ENCODE measurements at regions not wholly inside any gene's neighbourhood (a gene's known extent, or its start where the extent isn't known, plus 50 kb on each side); places are given as distances from the start of the nearest gene placed in this dataset.

DNA sequence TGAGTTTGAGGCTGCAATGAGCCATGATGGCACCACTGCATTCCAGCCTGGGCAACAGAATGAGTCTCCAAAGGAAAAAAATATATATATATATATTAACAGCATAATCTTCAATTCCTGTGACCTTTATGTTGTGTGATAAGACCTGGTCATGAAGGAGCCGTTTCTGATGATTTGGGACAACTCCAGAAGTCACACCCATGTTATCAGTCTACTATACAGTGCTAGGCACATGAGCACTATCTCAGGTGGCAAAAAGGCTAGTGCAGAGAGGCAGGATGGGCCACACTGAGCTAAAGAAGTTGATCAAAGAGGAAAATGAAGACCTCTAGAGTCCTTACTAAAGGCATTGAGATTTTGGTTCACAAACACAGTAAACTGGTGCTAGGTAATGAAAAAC lies 205.0 kb upstream of the RAD23B start:
- Mint-ChIP-seq H3K27me3 (ENCODE audit: insufficient read depth) (peaks cover 4% of the 10 kb centered on the region; the same call in 1 of the 2 replicates), H3K27ac (no peak overlapping the region), H3K4me3 (no peak overlapping the region), H3K9me3 (no peaks in the 10 kb centered on the region), H3K36me3 (ENCODE audit: low read depth) (no peaks in the 10 kb centered on the region), H3K4me1 (ENCODE audit: low read depth) (no peaks in the 10 kb centered on the region)
- TF ChIP-seq, protein P1, sequence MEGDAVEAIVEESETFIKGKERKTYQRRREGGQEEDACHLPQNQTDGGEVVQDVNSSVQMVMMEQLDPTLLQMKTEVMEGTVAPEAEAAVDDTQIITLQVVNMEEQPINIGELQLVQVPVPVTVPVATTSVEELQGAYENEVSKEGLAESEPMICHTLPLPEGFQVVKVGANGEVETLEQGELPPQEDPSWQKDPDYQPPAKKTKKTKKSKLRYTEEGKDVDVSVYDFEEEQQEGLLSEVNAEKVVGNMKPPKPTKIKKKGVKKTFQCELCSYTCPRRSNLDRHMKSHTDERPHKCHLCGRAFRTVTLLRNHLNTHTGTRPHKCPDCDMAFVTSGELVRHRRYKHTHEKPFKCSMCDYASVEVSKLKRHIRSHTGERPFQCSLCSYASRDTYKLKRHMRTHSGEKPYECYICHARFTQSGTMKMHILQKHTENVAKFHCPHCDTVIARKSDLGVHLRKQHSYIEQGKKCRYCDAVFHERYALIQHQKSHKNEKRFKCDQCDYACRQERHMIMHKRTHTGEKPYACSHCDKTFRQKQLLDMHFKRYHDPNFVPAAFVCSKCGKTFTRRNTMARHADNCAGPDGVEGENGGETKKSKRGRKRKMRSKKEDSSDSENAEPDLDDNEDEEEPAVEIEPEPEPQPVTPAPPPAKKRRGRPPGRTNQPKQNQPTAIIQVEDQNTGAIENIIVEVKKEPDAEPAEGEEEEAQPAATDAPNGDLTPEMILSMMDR (IDR thresholded peaks at IDR 0.05) = no peak
- DNase-seq = no peak

DNA sequence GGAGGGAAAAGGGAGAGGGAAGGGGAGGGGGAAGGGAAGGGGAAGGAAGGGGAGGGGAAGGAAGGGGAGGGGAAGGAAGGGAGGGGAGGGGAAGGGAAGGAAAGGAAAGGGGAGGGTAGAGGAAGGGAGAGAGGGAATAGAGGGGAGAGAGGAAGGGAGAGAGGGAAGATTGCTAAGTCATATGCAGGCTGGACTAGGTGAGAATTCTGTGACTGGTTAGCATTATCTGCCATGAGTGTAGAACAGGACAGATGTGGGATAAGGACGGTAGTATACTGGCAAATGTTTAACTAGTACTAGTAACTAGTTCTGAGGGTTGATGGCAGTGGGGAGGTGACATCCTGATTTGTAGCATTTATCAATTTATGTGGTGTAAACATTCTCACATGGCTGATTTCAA lies 203.5 kb upstream of the RAD23B start:
- no peaks in the 10 kb centered on the region for H3K9me3 Mint-ChIP-seq
- H3K36me3 Mint-ChIP-seq (ENCODE audit: low read depth) = no peaks in the 10 kb centered on the region
- no peaks in the 10 kb centered on the region for H3K4me1 Mint-ChIP-seq (ENCODE audit: low read depth)
- H3K4me3 Mint-ChIP-seq = no peak overlapping the region
- no peak overlapping the region for H3K27ac Mint-ChIP-seq
- DNase-seq = no peak
- H3K27me3 Mint-ChIP-seq (ENCODE audit: insufficient read depth) = peaks cover 4% of the 10 kb centered on the region; the same call in 1 of the 2 replicates
- TF ChIP-seq, protein P1 (IDR thresholded peaks at IDR 0.05) = no peak

DNA sequence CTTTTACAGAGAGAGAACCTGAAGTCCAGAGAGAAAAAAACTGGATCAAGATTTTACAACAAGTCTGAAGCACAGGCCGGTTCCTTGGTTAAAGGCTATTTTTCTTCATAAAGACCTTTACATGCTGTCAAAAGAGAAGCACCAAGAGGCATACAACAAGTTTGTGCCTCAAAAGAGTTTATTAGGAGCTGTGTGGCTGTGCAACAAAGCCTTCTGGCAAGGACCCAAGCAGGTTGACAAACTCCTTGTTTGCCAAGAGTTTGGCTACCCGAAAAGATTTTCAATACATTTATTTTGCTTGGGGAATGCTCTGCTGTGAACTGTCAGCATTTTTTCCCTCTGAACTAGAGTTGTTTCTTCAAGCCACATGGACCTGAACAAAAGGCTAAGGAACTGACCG lies 202.9 kb upstream of the RAD23B start:
- no peak for DNase-seq
- no peaks in the 10 kb centered on the region for H3K36me3 Mint-ChIP-seq (ENCODE audit: low read depth)
- no peaks in the 10 kb centered on the region for H3K4me1 Mint-ChIP-seq (ENCODE audit: low read depth)
- no peaks in the 10 kb centered on the region for H3K9me3 Mint-ChIP-seq
- no peak overlapping the region for H3K4me3 Mint-ChIP-seq
- H3K27ac Mint-ChIP-seq = no peak overlapping the region
- TF ChIP-seq, protein P1 (IDR thresholded peaks at IDR 0.05) = no peak
- peaks cover 4% of the 10 kb centered on the region; the same call in 1 of the 2 replicates for H3K27me3 Mint-ChIP-seq (ENCODE audit: insufficient read depth)

DNA sequence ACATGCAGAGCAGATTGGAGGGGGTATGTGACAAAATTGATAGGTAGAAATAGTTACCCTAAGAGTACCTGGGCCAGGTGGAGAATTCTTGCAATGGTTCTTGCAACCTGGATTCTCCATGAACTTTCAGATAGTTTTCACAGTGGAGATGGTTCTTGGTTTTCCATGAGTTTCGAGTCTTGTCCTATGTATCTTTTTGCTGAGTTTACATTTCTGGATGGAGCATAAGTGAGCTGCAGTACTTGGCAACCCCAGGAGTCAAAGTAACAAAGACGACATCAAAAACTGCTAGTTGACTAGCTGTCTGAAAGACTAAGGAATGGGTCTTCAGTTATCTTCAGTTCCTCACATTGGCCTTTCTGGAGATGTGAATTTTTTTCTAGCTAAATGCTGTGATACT lies 196.6 kb upstream of the RAD23B start:
- Mint-ChIP-seq H3K27ac (no peak overlapping the region), H3K27me3 (ENCODE audit: insufficient read depth) (no peaks in the 10 kb centered on the region), H3K4me3 (no peak overlapping the region), H3K9me3 (no peaks in the 10 kb centered on the region), H3K4me1 (ENCODE audit: low read depth) (no peaks in the 10 kb centered on the region), H3K36me3 (ENCODE audit: low read depth) (no peaks in the 10 kb centered on the region)
- no peak for DNase-seq
- TF ChIP-seq, protein P1 (IDR thresholded peaks at IDR 0.05) = no peak

DNA sequence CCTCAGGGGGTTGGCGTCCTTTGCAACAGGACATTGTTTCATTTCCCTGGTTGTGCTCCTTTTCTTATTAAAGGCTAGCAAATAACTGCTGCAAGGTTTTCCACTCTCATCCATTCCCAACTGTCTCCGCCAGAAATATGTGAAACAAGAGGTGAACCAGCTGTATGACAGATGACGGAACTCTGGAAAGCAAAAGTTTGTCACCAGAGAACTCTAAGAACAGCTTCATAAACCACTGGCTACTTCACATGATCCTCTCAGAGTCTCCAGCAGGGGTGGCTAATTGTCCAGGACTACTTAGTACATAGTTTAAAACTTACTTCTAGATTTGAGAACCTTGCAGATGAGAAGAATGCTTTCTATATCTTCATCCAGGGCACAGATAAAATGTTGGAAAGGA lies 195.9 kb upstream of the RAD23B start:
- no peaks in the 10 kb centered on the region for H3K27me3 Mint-ChIP-seq (ENCODE audit: insufficient read depth)
- TF ChIP-seq, protein P1 (IDR thresholded peaks at IDR 0.05) = peak; percentile 11; the same call in 1 of the 2 replicates
- H3K4me3 Mint-ChIP-seq = no peak overlapping the region
- DNase-seq = no peak
- H3K27ac Mint-ChIP-seq = no peak overlapping the region
- no peaks in the 10 kb centered on the region for H3K9me3 Mint-ChIP-seq
- no peaks in the 10 kb centered on the region for H3K36me3 Mint-ChIP-seq (ENCODE audit: low read depth)
- no peaks in the 10 kb centered on the region for H3K4me1 Mint-ChIP-seq (ENCODE audit: low read depth)

DNA sequence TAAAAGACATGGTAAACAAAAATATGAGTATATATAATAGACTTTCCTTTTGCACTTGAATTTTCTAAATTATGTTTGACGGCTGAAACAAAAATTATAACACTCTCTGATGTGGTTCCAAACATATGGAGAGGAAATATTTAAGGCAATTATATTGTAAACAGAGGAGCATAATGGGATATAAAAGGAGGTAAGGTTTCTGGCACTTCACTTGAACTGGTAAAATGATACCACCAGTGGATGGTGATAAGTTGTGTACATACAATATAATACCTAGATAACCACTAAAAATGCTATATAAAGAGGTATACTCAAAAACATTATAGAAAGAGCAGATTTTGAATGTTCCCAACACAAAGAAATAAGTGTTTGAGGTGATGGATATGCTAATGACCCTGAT lies 192.9 kb upstream of the RAD23B start:
- DNase-seq = no peak
- TF ChIP-seq, protein P1 (IDR thresholded peaks at IDR 0.05) = no peak
- Mint-ChIP-seq H3K4me3 (no peak overlapping the region), H3K27me3 (ENCODE audit: insufficient read depth) (no peaks in the 10 kb centered on the region), H3K4me1 (ENCODE audit: low read depth) (no peaks in the 10 kb centered on the region), H3K36me3 (ENCODE audit: low read depth) (no peaks in the 10 kb centered on the region), H3K9me3 (no peaks in the 10 kb centered on the region), H3K27ac (no peak overlapping the region)

Data from HFFc6 (cell line).